SK-N-SH (cell line): ENCODE measurements at regions not wholly inside any gene's neighbourhood (a gene's known extent, or its start where the extent isn't known, plus 50 kb on each side); places are given as distances from the start of the nearest gene placed in this dataset.

Experiments used
- ELF1 ChIP-seq: IDR thresholded peaks from 2 replicates; pipeline ENCODE4 v1.4.0; 2012
- EZH2phosphoT487 ChIP-seq: fragments of 200-600 bp; sonication (generic); IDR thresholded peaks from 2 replicates; pipeline ENCODE4 v1.6.1; 2017; ENCODE audit warnings: low read depth, mixed run types, mild to moderate bottlenecking, antibody characterized with exemption, moderate library complexity, borderline replicate concordance
- FOSL2 ChIP-seq: IDR thresholded peaks from 2 replicates; pipeline ENCODE4 v1.4.0; 2012; ENCODE audit warnings: low read depth, mild to moderate bottlenecking, moderate library complexity, borderline replicate concordance
- MAX ChIP-seq: IDR thresholded peaks from 2 replicates; pipeline ENCODE4 v1.4.0; 2012; ENCODE audit warnings: low read depth
- MXI1 ChIP-seq: IDR thresholded peaks from 2 replicates; pipeline ENCODE4 v1.6.1; 2012; ENCODE audit warnings: mild to moderate bottlenecking, low read depth, low read length, improper control_type of control experiment
- RFX5 ChIP-seq: IDR thresholded peaks from 2 replicates; pipeline ENCODE4 v1.6.1; 2012; ENCODE audit warnings: mild to moderate bottlenecking, improper control_type of control experiment, low read length
- TAF1 ChIP-seq: IDR thresholded peaks from 2 replicates; pipeline ENCODE4 v1.6.1; 2012; ENCODE audit warnings: low read depth, mild to moderate bottlenecking, low read length, moderate library complexity, borderline replicate concordance
- YY1 ChIP-seq: IDR thresholded peaks from 2 replicates; pipeline ENCODE4 v1.4.0; 2012; ENCODE audit warnings: low read depth, mild to moderate bottlenecking
- TF ChIP-seq, protein P1 (sequence below): fragments of 200-600 bp; sonication (generic); IDR thresholded peaks from 2 replicates; pipeline ENCODE4 v1.6.1; 2017; ENCODE audit warnings: antibody characterized with exemption, mild to moderate bottlenecking, moderate library complexity

DNA sequence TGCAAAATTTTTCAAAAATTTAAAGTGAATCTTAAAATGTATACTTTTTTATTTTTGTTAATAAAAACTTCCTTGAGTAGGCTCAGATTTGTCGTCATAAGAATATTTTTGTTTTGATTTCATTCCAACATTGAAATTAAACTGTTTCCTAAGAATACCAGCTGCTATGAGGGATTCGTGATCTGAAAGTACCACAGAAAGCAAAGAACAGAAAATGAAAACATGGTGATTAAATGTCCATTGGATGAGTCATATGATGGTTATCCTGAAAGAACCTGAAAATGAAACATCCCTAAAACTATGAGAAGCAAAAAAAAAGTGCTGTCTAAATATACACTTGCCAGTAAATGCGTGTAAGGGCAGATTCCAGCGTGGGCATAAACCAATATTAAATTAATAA, 143.8 kb downstream of the GMNC start:
- TF ChIP-seq ELF1 = no peak
- TF ChIP-seq, protein P1, sequence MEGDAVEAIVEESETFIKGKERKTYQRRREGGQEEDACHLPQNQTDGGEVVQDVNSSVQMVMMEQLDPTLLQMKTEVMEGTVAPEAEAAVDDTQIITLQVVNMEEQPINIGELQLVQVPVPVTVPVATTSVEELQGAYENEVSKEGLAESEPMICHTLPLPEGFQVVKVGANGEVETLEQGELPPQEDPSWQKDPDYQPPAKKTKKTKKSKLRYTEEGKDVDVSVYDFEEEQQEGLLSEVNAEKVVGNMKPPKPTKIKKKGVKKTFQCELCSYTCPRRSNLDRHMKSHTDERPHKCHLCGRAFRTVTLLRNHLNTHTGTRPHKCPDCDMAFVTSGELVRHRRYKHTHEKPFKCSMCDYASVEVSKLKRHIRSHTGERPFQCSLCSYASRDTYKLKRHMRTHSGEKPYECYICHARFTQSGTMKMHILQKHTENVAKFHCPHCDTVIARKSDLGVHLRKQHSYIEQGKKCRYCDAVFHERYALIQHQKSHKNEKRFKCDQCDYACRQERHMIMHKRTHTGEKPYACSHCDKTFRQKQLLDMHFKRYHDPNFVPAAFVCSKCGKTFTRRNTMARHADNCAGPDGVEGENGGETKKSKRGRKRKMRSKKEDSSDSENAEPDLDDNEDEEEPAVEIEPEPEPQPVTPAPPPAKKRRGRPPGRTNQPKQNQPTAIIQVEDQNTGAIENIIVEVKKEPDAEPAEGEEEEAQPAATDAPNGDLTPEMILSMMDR = no peak
- TF ChIP-seq MAX = no peak
- no peak for TF ChIP-seq RFX5
- no peak for TF ChIP-seq TAF1
- TF ChIP-seq YY1 = no peak
- peak; percentile 37; the same call in 1 of the 2 replicates for TF ChIP-seq FOSL2
- no peak for TF ChIP-seq MXI1
- TF ChIP-seq EZH2phosphoT487 = no peak
